ENCODE measurements at regions not wholly inside any gene's neighbourhood (a gene's known extent, or its start where the extent isn't known, plus 50 kb on each side); places are given as distances from the start of the nearest gene placed in this dataset.

- TF ChIP-seq CTCF (conservative IDR thresholded peaks at IDR 0.05; ENCODE audit: low read depth, low read length) (no peak), EZH2 (IDR thresholded peaks at IDR 0.05; ENCODE audit: borderline replicate concordance, low read depth, low read length, poor library complexity, severe bottlenecking) (no peak)
Measured at GRCh38 chr14:76585616-76586015, 175.7 kb upstream of the VASH1 start.
